GM21619 (cell line): ENCODE measurements at regions not wholly inside any gene's neighbourhood (a gene's known extent, or its start where the extent isn't known, plus 50 kb on each side); places are given as distances from the start of the nearest gene placed in this dataset.

ENCODE experiments used
- ATAC-seq: cut with Tn5 transposase; IDR thresholded peaks from one replicate; pipeline ENCODE4 v1.9.1; 2021; ENCODE audit not compliant: unreplicated experiment

DNA sequence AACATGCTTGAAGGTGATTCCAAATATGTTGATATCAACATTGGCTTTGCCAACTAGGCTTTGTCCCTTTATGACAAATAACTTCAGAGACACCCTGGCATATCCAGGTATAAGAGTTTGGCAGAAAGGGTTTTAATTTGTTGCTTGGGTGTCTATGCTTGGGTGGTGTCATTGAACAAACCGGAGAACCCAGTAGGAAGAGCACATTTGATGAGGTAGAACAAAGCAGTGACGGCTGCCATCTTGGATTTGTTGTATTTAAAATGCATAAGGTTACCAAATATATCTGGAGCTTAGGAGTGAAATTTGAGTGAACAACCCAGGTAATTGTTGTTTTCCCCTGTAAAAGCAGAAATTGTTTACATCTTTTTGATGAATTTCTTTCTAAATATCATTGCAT lies 503.7 kb upstream of the JARID2 start:
- ATAC-seq, result no peak

DNA sequence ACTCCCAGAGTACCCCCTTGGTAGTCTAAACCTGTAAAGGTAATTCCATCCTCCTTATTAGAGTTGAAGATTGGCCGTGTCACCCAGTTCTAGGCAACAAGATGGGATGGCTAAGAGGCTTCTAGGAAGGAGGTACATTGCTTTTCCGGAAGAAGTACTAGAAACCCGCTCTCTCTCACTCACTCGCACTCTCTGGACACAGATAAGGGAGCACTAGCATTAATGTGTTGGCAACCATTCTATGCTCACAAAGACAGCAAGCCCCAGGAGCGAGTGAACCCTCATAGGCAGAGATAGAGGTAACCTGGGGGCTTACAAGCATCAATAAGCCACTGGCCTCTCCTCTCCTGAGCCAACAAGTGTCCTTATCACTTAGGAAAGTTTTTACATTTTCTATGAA lies 503.2 kb upstream of the JARID2 start:
- no peak for ATAC-seq

DNA sequence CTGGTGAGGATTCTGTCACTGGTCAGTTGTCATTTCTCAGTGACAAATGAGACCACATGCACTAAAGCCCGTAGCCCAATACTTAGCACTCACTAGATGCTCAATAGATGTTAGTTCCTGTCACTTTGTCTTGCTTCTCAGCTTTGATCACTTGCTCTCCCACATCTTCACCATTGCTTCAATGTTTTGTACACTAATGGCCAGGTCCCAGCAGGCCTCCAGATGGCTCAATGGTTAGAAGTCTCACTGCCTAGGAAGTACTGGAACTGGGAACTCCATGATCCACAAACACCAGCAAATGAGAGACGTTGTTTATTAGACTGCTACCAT lies 502.8 kb upstream of the JARID2 start:
- no peak for ATAC-seq

DNA sequence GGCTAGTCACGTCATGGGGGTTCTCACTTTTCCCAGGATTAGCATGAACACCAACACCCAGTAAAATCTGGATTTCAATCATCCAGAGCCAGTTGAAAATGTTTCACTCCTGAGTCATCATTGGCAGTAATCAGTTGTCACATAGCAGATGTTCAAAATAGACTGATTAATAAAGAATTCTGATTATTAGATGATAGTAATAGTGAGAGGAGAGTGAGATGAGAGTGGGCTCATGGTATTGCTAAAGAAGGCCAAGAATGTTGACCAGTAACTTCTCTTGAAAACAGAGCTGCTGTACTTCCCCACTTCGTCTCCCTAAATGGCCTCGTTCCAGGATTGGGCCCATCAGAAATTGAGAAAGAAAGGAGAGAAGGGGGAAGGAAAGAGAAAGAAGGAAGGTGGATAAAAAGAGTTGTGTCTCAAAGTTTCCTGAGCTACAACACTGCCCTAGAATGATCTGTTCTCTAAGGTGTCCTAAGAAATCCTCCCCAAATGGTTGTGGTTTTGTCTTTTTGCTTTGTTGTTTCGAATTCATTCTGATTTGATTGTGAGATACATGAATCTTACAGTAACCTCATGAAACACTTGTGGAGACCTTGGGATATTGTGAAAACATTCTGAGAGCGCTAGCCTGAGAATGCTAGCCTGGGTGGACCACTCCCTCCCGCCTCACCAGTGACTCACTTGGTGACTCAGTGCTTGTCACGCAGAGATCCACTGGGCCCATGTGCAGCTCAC lies 502.2 kb upstream of the JARID2 start:
- no peak for ATAC-seq

DNA sequence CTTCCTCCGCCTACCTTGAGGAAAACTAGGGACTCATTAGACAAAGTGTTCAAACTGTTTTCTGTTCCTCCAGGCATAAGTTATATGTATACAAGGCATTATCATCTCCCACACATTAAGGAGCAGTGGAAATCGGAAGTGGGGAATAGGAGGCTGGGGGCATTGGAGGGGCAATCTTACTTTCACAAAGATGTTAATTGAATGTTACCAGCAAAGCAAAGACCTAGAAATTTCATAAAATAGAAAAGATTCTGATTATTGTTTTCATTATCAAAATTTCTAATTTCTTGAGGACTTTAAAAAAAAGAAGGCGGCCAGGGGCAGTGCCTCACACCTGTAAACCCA lies 501.7 kb upstream of the JARID2 start:
- ATAC-seq, result no peak

DNA sequence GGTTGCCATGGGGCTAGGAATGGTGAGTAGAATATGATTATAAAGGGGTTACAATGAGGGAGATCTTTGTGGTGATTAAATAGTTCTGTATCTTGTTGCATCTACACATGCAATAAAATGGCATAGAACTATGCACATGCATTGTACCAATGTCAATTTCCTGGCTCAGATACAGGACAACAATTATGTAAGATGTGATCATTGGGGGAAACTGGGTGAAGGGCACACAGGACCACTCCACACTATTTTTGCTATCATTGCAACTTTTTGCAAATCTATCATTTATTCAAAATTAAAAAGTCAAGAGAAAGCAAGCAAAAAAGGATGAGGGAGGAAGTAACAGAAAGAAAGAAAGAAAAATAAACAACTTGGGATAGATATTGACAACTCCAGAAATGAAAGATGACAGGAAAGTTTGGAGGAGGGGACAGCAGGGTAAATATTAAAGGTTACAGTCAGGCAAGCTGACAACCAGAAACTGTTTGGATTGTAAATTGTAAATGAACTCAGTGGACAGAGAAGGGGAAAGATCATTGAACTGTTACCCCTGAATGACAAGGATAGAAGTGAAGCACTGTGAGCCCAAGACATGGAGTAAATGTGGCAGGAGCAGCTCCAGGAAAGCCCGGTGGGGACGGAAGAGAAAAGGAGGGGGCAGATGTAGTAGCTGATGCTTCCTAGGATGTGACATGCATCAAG lies 499.6 kb upstream of the JARID2 start:
- ATAC-seq, result no peak

DNA sequence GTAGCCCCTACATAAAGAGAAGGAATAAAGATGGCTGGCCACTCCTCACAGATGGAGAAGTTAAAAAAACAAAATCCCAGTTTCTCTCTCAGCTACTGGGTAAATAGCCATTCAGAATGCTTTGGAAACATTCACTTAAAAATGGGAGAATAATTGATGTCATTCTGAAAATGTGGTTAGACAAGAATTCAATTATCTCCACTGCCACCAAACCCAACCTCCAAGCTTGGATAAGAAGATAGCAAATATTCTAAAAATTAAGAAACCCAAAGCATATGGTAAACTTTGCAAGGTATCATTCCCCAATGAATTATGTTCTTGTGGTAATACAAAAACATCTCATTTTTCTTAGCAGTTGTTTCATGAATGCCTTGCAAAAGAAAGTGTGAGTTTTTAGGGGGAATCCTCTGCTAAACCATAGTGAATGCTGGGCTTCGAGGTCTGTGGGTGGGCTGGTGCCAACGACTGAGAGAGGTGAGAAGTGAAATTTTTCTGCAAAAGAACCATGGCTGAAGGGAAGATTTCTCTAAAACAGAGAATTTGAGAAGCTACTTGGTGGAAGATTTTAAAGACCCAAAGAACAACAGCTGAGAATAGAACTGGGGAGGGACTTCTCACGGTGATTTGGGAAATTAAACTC lies 497.9 kb upstream of the JARID2 start:
- no peak for ATAC-seq

DNA sequence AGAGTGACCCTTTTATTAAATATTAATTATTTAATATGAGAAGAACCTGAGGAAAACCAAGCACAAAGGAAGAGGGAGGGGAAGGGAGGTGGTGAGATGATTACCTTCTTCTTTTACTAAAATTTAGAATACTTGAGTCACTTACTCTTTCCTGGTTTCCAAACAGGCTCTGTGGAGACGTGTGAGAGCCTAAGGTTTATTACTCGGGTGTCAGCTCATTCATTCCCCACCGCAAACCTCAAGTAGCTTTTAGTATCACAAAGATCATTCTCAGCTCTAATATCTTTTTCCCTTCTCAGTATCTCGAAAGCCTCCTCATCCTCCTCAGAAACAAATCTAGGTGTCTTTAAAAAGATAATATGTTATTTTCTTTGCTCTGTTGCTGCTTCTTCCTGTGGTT lies 497.2 kb upstream of the JARID2 start:
- ATAC-seq, result no peak

DNA sequence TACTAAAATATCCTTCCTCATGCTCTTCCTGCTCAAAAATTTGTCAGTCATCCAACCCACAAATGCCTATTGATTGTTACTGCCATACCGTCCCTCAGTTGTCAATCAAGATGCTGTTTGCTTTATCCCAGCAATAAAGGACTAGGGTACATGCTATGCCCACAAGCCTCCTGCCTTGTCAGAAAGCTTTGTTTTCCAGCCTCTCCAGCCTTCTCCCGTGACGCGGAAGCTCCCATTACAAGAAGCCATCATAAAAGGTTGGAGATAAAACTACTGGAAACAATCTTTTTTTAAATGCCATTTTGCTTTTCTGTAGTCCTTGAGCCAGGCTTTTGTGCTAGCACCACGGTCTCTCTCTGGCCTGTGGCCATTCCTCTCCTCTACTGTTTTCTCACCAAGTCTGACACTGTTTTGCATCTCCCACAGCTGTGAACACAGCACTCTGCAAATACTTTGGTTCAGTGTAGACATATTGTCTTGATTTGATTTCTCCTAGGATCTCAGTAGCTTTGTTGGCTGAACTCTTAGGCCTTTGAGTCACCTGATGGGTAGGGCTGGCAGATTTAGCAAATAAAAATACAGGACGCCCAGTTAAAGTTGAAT lies 495.7 kb upstream of the JARID2 start:
- no peak for ATAC-seq

DNA sequence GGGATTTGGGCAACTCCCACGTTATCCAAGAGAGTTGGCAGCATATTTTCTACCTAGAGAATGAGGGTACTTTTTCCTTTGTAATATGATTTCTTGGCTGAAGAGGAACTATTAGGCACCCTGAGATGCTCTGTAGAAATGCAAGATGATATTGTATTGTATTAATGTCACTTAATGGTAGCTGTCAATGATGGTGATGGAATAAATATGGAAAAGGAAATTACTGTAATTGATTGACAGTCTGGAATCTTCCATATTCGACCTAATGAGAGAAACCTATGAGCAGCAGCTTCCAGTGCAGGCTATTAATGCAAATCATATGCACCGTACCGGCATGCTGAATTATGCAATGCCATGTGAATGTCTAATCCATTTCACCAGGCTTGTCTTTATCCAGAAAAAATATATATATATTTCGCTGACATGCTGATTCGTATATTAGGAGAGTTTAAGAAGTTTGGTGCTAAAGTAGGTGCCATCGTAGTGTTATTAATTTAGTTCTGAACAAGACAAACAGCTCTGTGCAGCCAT lies 494.2 kb upstream of the JARID2 start:
- ATAC-seq, result no peak

DNA sequence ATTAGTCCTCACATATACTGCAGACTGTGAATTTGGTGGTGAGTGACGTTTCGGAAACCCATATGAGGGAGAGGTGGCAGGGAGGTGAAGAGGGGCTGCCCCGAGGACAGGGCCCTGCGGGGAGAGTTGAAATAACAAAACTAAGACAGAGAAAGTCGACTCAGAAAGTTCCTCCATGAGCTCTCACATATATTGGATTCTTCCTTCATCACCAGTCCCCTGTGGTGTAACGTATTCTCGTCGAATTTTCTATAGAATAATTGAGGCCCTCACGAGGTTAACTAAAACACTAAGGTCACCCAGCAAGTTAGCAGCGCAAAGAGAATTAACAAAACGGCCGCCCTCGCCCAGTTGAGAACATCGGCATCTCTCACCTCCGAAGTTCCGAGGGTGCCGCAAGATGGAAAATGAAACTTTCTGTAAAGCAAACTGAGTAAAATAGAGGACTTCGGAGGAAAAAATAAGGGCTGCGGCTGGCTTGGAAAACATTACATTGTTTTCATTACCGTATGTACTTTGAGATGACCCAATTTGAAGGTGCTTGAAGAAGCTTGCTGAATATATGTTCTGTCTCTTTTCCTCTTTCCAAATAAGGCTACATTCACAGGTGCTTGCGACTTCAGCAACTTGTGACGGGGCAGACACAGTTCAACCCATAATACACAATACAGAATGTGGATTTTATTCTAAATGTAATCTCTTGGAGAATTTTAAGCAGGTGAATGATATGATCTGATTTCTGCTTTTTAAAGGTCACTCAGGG lies 490.9 kb upstream of the JARID2 start:
- ATAC-seq, result no peak

DNA sequence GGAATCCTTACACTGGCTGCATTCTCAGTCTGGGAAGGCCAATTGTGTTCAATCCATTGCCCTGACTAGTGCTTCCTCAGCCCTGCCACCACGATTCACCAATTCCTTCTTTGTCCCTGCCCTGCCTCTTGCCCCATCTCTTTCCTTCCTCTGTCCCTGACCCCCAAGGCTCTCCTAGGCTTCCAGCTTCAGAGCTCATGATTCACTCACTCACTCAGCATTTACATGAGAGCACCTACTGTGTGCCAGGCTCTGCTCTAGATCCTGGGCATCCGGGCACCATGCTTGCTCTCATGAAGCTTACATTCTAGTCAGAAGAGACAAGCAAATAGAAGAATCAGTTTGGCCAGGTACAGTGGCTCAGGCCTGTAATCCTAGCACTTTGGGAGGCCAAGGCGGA lies 489.5 kb upstream of the JARID2 start:
- ATAC-seq, result no peak

DNA sequence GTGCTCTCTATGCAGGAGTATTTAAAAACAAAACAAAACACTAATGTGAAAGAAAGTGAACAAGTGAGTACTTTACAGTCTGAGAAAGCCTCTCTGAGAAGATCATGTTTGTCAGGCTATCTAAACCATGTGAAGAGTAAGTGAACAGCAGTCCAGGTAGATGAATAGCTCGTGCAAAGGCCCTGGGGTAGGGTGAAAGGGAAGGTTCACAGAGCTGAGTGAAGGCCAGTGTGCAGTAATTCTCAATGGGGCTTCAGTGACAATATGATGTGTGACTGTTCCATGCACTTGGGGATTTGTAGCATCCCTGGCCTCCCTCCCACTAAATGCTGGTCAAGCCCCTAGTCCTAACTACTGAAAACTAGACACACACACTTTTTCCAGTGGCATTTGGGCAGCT lies 488.9 kb upstream of the JARID2 start:
- ATAC-seq, result no peak

DNA sequence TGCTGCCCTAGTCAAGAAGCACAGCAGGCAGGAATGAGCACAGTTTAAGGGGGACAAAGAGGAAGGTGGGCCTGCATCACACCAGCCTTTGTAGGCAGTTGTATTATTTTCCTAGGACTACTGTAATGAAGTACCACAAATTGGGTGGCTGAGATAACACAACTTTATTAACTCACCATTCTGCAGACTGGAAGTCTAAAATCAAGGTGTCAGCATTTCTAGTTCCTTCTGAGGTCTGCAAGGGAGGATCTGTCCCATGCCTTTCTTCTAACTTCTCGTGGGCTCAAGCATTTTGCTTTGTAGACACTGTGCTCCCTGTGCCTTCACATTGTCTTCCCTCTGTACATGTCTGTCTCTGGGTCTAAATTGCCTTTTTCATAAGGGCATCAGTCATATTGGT lies 488.5 kb upstream of the JARID2 start:
- ATAC-seq, result no peak

DNA sequence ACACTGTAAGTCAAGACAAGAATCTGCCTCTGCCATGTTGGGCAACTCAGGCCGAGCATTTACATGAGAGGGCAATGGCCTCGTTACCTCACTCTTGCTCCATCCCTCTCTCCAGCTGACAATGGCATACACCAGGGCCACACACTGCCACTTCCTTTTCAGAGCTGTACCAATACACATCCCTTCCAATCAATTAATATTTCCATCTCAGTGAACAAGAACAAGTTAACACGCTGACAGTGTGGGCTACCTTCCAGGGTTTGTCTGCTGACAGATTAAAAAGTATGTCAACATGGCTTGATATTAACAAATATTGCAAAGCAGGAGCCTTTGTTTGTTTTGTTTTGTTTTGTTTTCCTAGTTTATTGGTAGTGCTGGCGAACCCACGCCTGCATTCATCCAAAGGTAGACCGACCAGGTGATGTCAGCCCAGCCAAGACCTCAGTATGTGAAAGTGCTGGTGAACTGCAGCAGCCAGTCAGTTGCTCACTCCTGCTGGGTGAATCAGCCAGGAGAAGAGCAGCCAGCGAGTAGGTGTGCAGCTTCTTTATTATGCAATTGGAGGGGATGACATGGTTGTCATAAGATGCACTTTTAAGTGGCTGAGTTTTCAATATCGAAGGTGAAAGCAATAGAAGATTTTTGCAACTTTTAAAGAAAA lies 487.3 kb upstream of the JARID2 start:
- no peak for ATAC-seq

DNA sequence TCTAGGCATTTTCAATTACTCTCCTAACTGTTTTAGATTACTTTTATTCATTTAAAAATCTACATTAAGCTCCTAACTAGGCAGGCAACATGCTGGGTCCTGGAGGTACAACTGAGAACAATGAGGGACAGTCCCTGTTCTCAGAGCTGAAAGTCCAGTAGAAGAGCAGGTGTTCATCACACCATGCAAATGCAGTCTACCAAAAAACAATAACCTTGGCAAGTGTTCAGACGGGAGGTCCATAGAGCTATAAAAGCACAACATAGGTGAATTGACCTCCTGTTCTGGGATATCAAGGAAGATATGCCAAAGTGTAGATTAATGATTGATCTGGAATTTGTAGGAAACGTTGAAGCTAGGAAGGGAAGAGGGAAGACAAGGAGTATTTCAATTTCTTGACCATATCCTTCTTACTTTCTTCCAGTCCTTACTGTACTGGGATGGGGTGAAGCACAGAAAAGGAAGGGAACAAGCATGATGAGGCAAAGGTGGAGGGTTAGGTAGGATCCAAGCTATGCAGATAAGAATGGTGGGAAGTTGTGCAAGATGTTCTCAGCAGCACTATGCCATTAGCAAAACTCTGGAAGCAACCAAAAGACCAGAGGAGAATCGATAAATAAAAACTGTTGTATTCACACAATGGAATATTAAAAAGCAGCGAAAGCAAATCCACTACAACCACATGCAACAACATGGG lies 485.7 kb upstream of the JARID2 start:
- no peak for ATAC-seq

DNA sequence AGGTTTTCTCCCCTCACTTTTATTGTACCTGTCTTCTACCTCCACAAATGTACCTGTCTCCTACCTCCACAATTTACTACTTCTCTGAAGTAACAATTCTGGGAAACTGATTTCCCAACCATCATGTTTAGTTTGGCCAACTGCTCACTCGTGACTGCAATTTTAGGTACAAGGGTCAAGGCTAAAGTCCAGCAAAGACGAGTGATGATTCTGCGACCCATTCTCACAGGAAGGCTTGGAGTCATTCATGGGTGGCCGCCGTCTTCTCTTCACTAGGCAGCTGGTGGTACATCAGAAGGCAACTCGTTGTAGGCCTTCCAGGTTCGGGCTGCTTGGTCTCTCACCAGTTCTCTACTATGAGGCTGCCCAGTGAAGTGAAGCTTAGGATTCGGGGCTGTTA lies 483.8 kb upstream of the JARID2 start:
- ATAC-seq, result no peak

DNA sequence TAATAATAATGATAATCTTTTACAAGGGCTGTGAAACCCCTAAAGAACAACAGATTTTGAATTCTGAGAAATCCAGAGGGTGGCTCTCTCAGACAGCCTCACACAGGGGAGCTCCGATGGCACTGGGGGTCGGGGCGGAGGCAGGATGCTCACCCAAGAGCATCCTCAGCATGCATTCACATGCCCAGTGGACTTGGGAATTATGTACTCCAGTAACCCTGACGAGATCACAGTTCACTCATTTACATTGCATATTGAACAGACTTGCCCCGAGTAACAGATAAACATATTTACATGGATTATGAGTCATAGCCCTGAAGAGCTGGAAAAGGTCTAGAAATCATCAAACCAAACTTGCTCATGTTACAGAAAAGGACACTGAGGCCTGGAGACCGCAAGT lies 482.7 kb upstream of the JARID2 start:
- ATAC-seq, result no peak

DNA sequence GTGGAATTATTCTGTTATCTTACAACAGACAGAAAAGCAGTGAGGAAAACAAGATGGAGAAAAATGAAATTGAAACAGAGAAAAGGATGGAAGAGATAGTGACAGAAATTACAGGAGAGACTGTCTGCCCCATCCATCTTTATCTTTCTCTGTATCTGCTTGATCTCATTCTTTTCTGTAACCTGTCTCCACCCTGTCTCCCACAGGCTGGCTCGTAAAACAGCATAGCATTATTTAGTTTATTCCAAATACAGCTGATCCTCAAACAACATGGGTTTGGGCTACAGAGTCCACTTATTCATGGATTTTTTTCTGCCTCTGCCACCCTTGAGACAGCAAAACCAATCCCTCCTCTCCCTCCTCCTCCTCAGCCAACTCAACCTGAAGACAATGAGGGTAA lies 482.3 kb upstream of the JARID2 start:
- no peak for ATAC-seq

DNA sequence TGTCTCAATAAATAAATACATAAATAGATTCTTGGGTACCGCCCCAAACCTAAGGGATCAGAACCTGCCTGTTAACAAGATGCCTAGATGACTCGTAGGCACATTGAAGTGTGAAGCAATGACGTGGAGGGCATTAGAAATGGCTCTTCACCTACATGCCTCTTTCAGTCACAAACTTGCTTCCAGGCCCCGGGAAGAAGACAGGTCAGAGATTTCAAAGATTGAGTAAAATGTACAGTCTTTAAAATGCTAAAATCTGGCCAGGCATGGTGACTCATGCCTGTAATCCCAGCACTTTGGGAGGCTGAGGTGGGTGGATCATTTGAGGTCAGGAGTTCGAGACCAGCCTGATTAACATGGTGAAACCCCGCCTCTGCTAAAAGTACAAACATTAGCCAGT lies 480.8 kb upstream of the JARID2 start:
- no peak for ATAC-seq
